Stimulated activated CD8-positive, alpha-beta memory T cell treated with anti-CD3 and anti-CD28 coated beads, Interleukin-2, amount 100 ng/mL, for 1 hour (primary cell): ENCODE measurements at regions not wholly inside any gene's neighbourhood (a gene's known extent, or its start where the extent isn't known, plus 50 kb on each side); places are given as distances from the start of the nearest gene placed in this dataset.

Experiments used
- DNase-seq, 2 donors: peaks; one replicate each; pipeline ENCODE4 v3.0.0-alpha.2; 2020; ENCODE audit warnings: low read depth in 2 of 2

- no peak for DNase-seq
These were observed 95.4 kb upstream of the KLHL25 start for GRCh38 chr15:85889956-85890619.

GRCh38 chr15:85890620-85890980 is 95.9 kb upstream of the KLHL25 start:
- no peak for DNase-seq

- no peak for DNase-seq
These were observed 96.7 kb upstream of the KLHL25 start for GRCh38 chr15:85891470-85891869.

- DNase-seq: no peak
These were observed 97.5 kb upstream of the KLHL25 start for GRCh38 chr15:85892232-85892631.

GRCh38 chr15:85897207-85897894 is 102.6 kb upstream of the KLHL25 start:
- no peak for DNase-seq

GRCh38 chr15:85897895-85898717 is 103.4 kb upstream of the KLHL25 start:
- DNase-seq: no peak

GRCh38 chr15:85899927-85900326 is 105.2 kb upstream of the KLHL25 start:
- DNase-seq: no peak

- no peak for DNase-seq
These were observed 111.2 kb upstream of the KLHL25 start for GRCh38 chr15:85905751-85906450.

- no peak for DNase-seq
These were observed 111.9 kb upstream of the KLHL25 start for GRCh38 chr15:85906640-85907039.

- no peak for DNase-seq
These were observed 116.1 kb upstream of the KLHL25 start for GRCh38 chr15:85910834-85911233.

GRCh38 chr15:85913461-85913860 is 118.7 kb upstream of the KLHL25 start:
- no peak for DNase-seq

- no peak for DNase-seq
These were observed 126.2 kb upstream of the KLHL25 start for GRCh38 chr15:85920956-85921355.

GRCh38 chr15:85924088-85924487 is 129.4 kb upstream of the KLHL25 start:
- no peak for DNase-seq

- DNase-seq: no peak
These were observed 131.0 kb upstream of the KLHL25 start for GRCh38 chr15:85925649-85926237.

- DNase-seq: no peak
These were observed 132.1 kb upstream of the KLHL25 start for GRCh38 chr15:85926834-85927233.

GRCh38 chr15:85927931-85928537 is 133.3 kb upstream of the KLHL25 start:
- DNase-seq: no peak

GRCh38 chr15:85929786-85930185 is 135.1 kb upstream of the KLHL25 start:
- DNase-seq: no peak

- DNase-seq: no peak
These were observed 137.7 kb upstream of the KLHL25 start for GRCh38 chr15:85932391-85932790.

GRCh38 chr15:85934691-85935090 is 140.0 kb upstream of the KLHL25 start:
- DNase-seq: no peak

GRCh38 chr15:85935182-85935581 is 140.5 kb upstream of the KLHL25 start:
- DNase-seq: no peak

GRCh38 chr15:85937661-85938060 is 142.0 kb upstream of the AGBL1 start:
- DNase-seq: no peak
